ENCODE measurements at regions not wholly inside any gene's neighbourhood (a gene's known extent, or its start where the extent isn't known, plus 50 kb on each side); places are given as distances from the start of the nearest gene placed in this dataset.

GRCh38 chr3:156059950-156060501, 60.4 kb upstream of the KCNAB1 start:
- TF ChIP-seq, protein P1, sequence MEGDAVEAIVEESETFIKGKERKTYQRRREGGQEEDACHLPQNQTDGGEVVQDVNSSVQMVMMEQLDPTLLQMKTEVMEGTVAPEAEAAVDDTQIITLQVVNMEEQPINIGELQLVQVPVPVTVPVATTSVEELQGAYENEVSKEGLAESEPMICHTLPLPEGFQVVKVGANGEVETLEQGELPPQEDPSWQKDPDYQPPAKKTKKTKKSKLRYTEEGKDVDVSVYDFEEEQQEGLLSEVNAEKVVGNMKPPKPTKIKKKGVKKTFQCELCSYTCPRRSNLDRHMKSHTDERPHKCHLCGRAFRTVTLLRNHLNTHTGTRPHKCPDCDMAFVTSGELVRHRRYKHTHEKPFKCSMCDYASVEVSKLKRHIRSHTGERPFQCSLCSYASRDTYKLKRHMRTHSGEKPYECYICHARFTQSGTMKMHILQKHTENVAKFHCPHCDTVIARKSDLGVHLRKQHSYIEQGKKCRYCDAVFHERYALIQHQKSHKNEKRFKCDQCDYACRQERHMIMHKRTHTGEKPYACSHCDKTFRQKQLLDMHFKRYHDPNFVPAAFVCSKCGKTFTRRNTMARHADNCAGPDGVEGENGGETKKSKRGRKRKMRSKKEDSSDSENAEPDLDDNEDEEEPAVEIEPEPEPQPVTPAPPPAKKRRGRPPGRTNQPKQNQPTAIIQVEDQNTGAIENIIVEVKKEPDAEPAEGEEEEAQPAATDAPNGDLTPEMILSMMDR (IDR thresholded peaks at IDR 0.05), result no peak
- TF ChIP-seq POLR2A (IDR thresholded peaks at IDR 0.05), result no peak
- TF ChIP-seq POLR2AphosphoS5 (IDR thresholded peaks at IDR 0.05), result no peak
